ENCODE measurements at regions not wholly inside any gene's neighbourhood (a gene's known extent, or its start where the extent isn't known, plus 50 kb on each side); places are given as distances from the start of the nearest gene placed in this dataset.

GRCh38 chr1:90807329-90807728, 90.2 kb upstream of the BARHL2 start:
- Mint-ChIP-seq H3K27me3 (peaks cover 25 to 54% (median 45%) of the 10 kb centered on the region in 5 donors), H3K27ac (no peak overlapping the region), H3K4me3 (no peak overlapping the region), H3K36me3 (no peaks in the 10 kb centered on the region), H3K4me1 (peaks cover 0 to 2% (median 0%) of the 10 kb centered on the region in 7 donors), H3K9me3 (peaks cover 0 to 16% (median 4%) of the 10 kb centered on the region in 11 donors)
- POLR2A ChIA-PET, result no interaction called here
- no peaks in the 10 kb centered on the region for H3K4me1 ChIP-seq (ENCODE audit: control insufficient read depth in 2 of 2, insufficient read depth in 2 of 2, low read length in 2 of 2)
- H3K27me3 ChIP-seq (ENCODE audit: control insufficient read depth in 2 of 2, insufficient read depth in 2 of 2, low read length in 2 of 2), result peaks cover 0 to 3% of the 10 kb centered on the region in 2 donors
- ATAC-seq (no peak), DNase-seq (no peak)
- CTCF ChIA-PET, result no interaction called here
- no peaks in the 10 kb centered on the region for H3K9me3 ChIP-seq (ENCODE audit: control insufficient read depth in 2 of 3, low read length in 3 of 3)
- H3K27ac ChIP-seq (ENCODE audit: low read depth, low read length), result no peak overlapping the region
- H3K36me3 ChIP-seq (ENCODE audit: control insufficient read depth in 2 of 3, insufficient read depth in 3 of 3, low read length in 3 of 3), result no peaks in the 10 kb centered on the region
- intact Hi-C loops (cut with micrococcal nuclease), result loop anchor here in 1 of 2 donors (10.0 kb wide), 1 partner anchor 357 kb away; no protein-coding TSS in a partner anchor
- no peak overlapping the region for H3K4me3 ChIP-seq (ENCODE audit: low read length)

GRCh38 chr1:90802622-90803021, 85.5 kb upstream of the BARHL2 start:
- DNase-seq (no peak), ATAC-seq (no peak)
- H3K36me3 ChIP-seq (ENCODE audit: control insufficient read depth in 2 of 3, insufficient read depth in 3 of 3, low read length in 3 of 3), result no peaks in the 10 kb centered on the region
- ChIA-PET POLR2A (no interaction called here), CTCF (no interaction called here)
- peaks cover 3% of the 10 kb centered on the region in 2 donors for H3K27me3 ChIP-seq (ENCODE audit: control insufficient read depth in 2 of 2, insufficient read depth in 2 of 2, low read length in 2 of 2)
- H3K27ac Mint-ChIP-seq, result no peak overlapping the region
- H3K27me3 Mint-ChIP-seq, result peaks cover 25 to 55% (median 40%) of the 10 kb centered on the region in 5 donors
- no peaks in the 10 kb centered on the region for H3K9me3 ChIP-seq (ENCODE audit: control insufficient read depth in 2 of 3, low read length in 3 of 3)
- H3K27ac ChIP-seq (ENCODE audit: low read depth, low read length), result no peak overlapping the region
- H3K4me3 Mint-ChIP-seq, result no peak overlapping the region
- H3K4me3 ChIP-seq (ENCODE audit: low read length), result no peak overlapping the region
- H3K36me3 Mint-ChIP-seq, result no peaks in the 10 kb centered on the region
- H3K4me1 Mint-ChIP-seq, result no peaks in the 10 kb centered on the region
- no peaks in the 10 kb centered on the region for H3K4me1 ChIP-seq (ENCODE audit: control insufficient read depth in 2 of 2, insufficient read depth in 2 of 2, low read length in 2 of 2)
- intact Hi-C loops (cut with micrococcal nuclease), result loop anchor here in 1 of 2 donors (10.0 kb wide), 1 partner anchor 362 kb away; no protein-coding TSS in a partner anchor
- H3K9me3 Mint-ChIP-seq, result peaks cover 0 to 16% (median 4%) of the 10 kb centered on the region in 11 donors

GRCh38 chr1:90800012-90800717, 83.1 kb upstream of the BARHL2 start:
- no peak for DNase-seq
- Histone ChIP-seq H3K27me3 (ENCODE audit: control insufficient read depth in 2 of 2, insufficient read depth in 2 of 2, low read length in 2 of 2) (peaks cover 0 to 3% of the 10 kb centered on the region in 2 donors), H3K4me1 (ENCODE audit: control insufficient read depth in 2 of 2, insufficient read depth in 2 of 2, low read length in 2 of 2) (no peaks in the 10 kb centered on the region), H3K27ac (ENCODE audit: low read depth, low read length) (no peak overlapping the region), H3K36me3 (ENCODE audit: control insufficient read depth in 2 of 3, insufficient read depth in 3 of 3, low read length in 3 of 3) (no peaks in the 10 kb centered on the region), H3K9me3 (ENCODE audit: control insufficient read depth in 2 of 3, low read length in 3 of 3) (no peaks in the 10 kb centered on the region), H3K4me3 (ENCODE audit: low read length) (no peak overlapping the region)
- ChIA-PET CTCF (no interaction called here), POLR2A (no interaction called here)
- H3K27ac Mint-ChIP-seq, result no peak overlapping the region
- no peak for ATAC-seq
- H3K9me3 Mint-ChIP-seq, result peaks cover 0 to 10% (median 3%) of the 10 kb centered on the region in 11 donors
- no peak overlapping the region for H3K4me3 Mint-ChIP-seq
- no peaks in the 10 kb centered on the region for H3K4me1 Mint-ChIP-seq
- H3K27me3 Mint-ChIP-seq, result peaks cover 27 to 49% (median 42%) of the 10 kb centered on the region in 5 donors
- H3K36me3 Mint-ChIP-seq, result no peaks in the 10 kb centered on the region
- intact Hi-C loops (cut with micrococcal nuclease), result loop anchor here in 1 of 2 donors (10.0 kb wide), 1 partner anchor 365 kb away; no protein-coding TSS in a partner anchor

GRCh38 chr1:90799326-90799725, 82.2 kb upstream of the BARHL2 start:
- peaks cover 0 to 10% (median 0%) of the 10 kb centered on the region in 11 donors for H3K9me3 Mint-ChIP-seq
- CTCF ChIA-PET, result no interaction called here
- H3K4me3 Mint-ChIP-seq, result no peak overlapping the region
- Histone ChIP-seq H3K36me3 (ENCODE audit: control insufficient read depth in 2 of 3, insufficient read depth in 3 of 3, low read length in 3 of 3) (no peaks in the 10 kb centered on the region), H3K4me3 (ENCODE audit: low read length) (no peak overlapping the region), H3K27ac (ENCODE audit: low read depth, low read length) (no peak overlapping the region), H3K4me1 (ENCODE audit: control insufficient read depth in 2 of 2, insufficient read depth in 2 of 2, low read length in 2 of 2) (no peaks in the 10 kb centered on the region), H3K27me3 (ENCODE audit: control insufficient read depth in 2 of 2, insufficient read depth in 2 of 2, low read length in 2 of 2) (peaks cover 0 to 3% of the 10 kb centered on the region in 2 donors), H3K9me3 (ENCODE audit: control insufficient read depth in 2 of 3, low read length in 3 of 3) (no peaks in the 10 kb centered on the region)
- H3K27me3 Mint-ChIP-seq, result peaks cover 26 to 56% (median 41%) of the 10 kb centered on the region in 5 donors
- H3K4me1 Mint-ChIP-seq, result peaks cover 0 to 2% (median 0%) of the 10 kb centered on the region in 7 donors
- ATAC-seq, result no peak
- POLR2A ChIA-PET, result no interaction called here
- H3K27ac Mint-ChIP-seq, result no peak overlapping the region
- intact Hi-C loops (cut with micrococcal nuclease), result no loop called here
- no peak for DNase-seq
- H3K36me3 Mint-ChIP-seq, result no peaks in the 10 kb centered on the region

- DNase-seq (no peak), ATAC-seq (no peak)
- Histone ChIP-seq H3K27ac (ENCODE audit: low read depth, low read length) (no peak overlapping the region), H3K36me3 (ENCODE audit: control insufficient read depth in 2 of 3, insufficient read depth in 3 of 3, low read length in 3 of 3) (no peaks in the 10 kb centered on the region), H3K4me3 (ENCODE audit: low read length) (no peak overlapping the region), H3K9me3 (ENCODE audit: control insufficient read depth in 2 of 3, low read length in 3 of 3) (no peaks in the 10 kb centered on the region), H3K4me1 (ENCODE audit: control insufficient read depth in 2 of 2, insufficient read depth in 2 of 2, low read length in 2 of 2) (no peaks in the 10 kb centered on the region), H3K27me3 (ENCODE audit: control insufficient read depth in 2 of 2, insufficient read depth in 2 of 2, low read length in 2 of 2) (peaks cover 0 to 3% of the 10 kb centered on the region in 2 donors)
- Mint-ChIP-seq H3K27ac (no peak overlapping the region), H3K27me3 (peaks cover 27 to 59% (median 45%) of the 10 kb centered on the region in 5 donors), H3K4me3 (no peak overlapping the region), H3K9me3 (peaks cover 0 to 10% (median 0%) of the 10 kb centered on the region in 11 donors), H3K36me3 (no peaks in the 10 kb centered on the region), H3K4me1 (peaks cover 0 to 4% (median 0%) of the 10 kb centered on the region in 7 donors)
- POLR2A ChIA-PET, result no interaction called here
- CTCF ChIA-PET, result no interaction called here
- intact Hi-C loops (cut with micrococcal nuclease), result no loop called here
Measured at GRCh38 chr1:90798883-90799282, 81.8 kb upstream of the BARHL2 start.

- no peak for DNase-seq
- Mint-ChIP-seq H3K4me3 (no peak overlapping the region), H3K36me3 (no peaks in the 10 kb centered on the region), H3K4me1 (peaks cover 0 to 4% (median 0%) of the 10 kb centered on the region in 7 donors), H3K27ac (no peak overlapping the region), H3K27me3 (peaks cover 23 to 60% (median 40%) of the 10 kb centered on the region in 5 donors), H3K9me3 (peaks cover 0 to 5% (median 0%) of the 10 kb centered on the region in 11 donors)
- Histone ChIP-seq H3K4me3 (ENCODE audit: low read length) (no peak overlapping the region), H3K9me3 (ENCODE audit: control insufficient read depth in 2 of 3, low read length in 3 of 3) (no peaks in the 10 kb centered on the region), H3K27me3 (ENCODE audit: control insufficient read depth in 2 of 2, insufficient read depth in 2 of 2, low read length in 2 of 2) (peaks cover 0 to 3% of the 10 kb centered on the region in 2 donors), H3K36me3 (ENCODE audit: control insufficient read depth in 2 of 3, insufficient read depth in 3 of 3, low read length in 3 of 3) (no peaks in the 10 kb centered on the region), H3K4me1 (ENCODE audit: control insufficient read depth in 2 of 2, insufficient read depth in 2 of 2, low read length in 2 of 2) (no peaks in the 10 kb centered on the region), H3K27ac (ENCODE audit: low read depth, low read length) (no peak overlapping the region)
- ChIA-PET POLR2A (no interaction called here), CTCF (no interaction called here)
- no peak for ATAC-seq
- intact Hi-C loops (cut with micrococcal nuclease), result no loop called here
Measured at GRCh38 chr1:90798344-90798743, 81.2 kb upstream of the BARHL2 start.

GRCh38 chr1:90795431-90795830, 78.3 kb upstream of the BARHL2 start:
- POLR2A ChIA-PET, result no interaction called here
- ATAC-seq, result no peak
- H3K36me3 Mint-ChIP-seq, result peaks cover 0 to 2% (median 0%) of the 10 kb centered on the region in 5 donors
- no peaks in the 10 kb centered on the region for H3K36me3 ChIP-seq (ENCODE audit: control insufficient read depth in 2 of 3, insufficient read depth in 3 of 3, low read length in 3 of 3)
- CTCF ChIA-PET, result no interaction called here
- peaks cover 0 to 7% (median 0%) of the 10 kb centered on the region in 11 donors for H3K9me3 Mint-ChIP-seq
- peaks cover 17 to 68% (median 31%) of the 10 kb centered on the region in 5 donors for H3K27me3 Mint-ChIP-seq
- H3K27me3 ChIP-seq (ENCODE audit: control insufficient read depth in 2 of 2, insufficient read depth in 2 of 2, low read length in 2 of 2), result peaks cover 0 to 3% of the 10 kb centered on the region in 2 donors
- intact Hi-C loops (cut with micrococcal nuclease), result no loop called here
- H3K4me1 Mint-ChIP-seq, result peaks cover 0 to 4% (median 0%) of the 10 kb centered on the region in 7 donors
- no peak for DNase-seq
- H3K4me1 ChIP-seq (ENCODE audit: control insufficient read depth in 2 of 2, insufficient read depth in 2 of 2, low read length in 2 of 2), result no peaks in the 10 kb centered on the region
- H3K4me3 ChIP-seq (ENCODE audit: low read length), result no peak overlapping the region
- H3K4me3 Mint-ChIP-seq, result no peak overlapping the region
- no peaks in the 10 kb centered on the region for H3K9me3 ChIP-seq (ENCODE audit: control insufficient read depth in 2 of 3, low read length in 3 of 3)
- H3K27ac Mint-ChIP-seq, result no peak overlapping the region
- H3K27ac ChIP-seq (ENCODE audit: low read depth, low read length), result no peak overlapping the region
